ENCODE measurements at regions not wholly inside any gene's neighbourhood (a gene's known extent, or its start where the extent isn't known, plus 50 kb on each side); places are given as distances from the start of the nearest gene placed in this dataset.

GRCh38 chr1:191561276-191561675 lies 597.0 kb upstream of the RGS18 start:
- Histone ChIP-seq H3K9ac (ENCODE audit: insufficient read depth, low read length) (no peak overlapping the region), H3K36me3 (ENCODE audit: control insufficient read depth, insufficient read depth, low read length) (no peaks in the 10 kb centered on the region), H2AFZ (ENCODE audit: low read length) (no peak overlapping the region), H3K4me3 (replicated peaks in 1 of 4; ENCODE audit: control extremely low read depth in 1 of 4, insufficient read depth in 1 of 4, low read depth in 3 of 4, low read length in 4 of 4) (no peak overlapping the region), H3K9me3 (ENCODE audit: control insufficient read depth, insufficient read depth, low read depth, low read length) (no peaks in the 10 kb centered on the region), H3K4me1 (ENCODE audit: control insufficient read depth, extremely low read depth, insufficient read depth, low read length) (no peaks in the 10 kb centered on the region), H3K79me2 (ENCODE audit: control insufficient read depth, insufficient read depth, low read length) (no peaks in the 10 kb centered on the region), H3K4me2 (ENCODE audit: extremely low read depth, insufficient read depth, low read length) (no peak overlapping the region), H3K27ac (ENCODE audit: insufficient read depth, low read length) (no peak overlapping the region), H3K27me3 (ENCODE audit: control insufficient read depth, insufficient read depth, low read length) (no peaks in the 10 kb centered on the region), H4K20me1 (ENCODE audit: control insufficient read depth, extremely low read depth, insufficient read depth, low read length) (no peaks in the 10 kb centered on the region)
- TF ChIP-seq CTCF (conservative IDR thresholded peaks at IDR 0.05 in 1 of 2, IDR thresholded peaks at IDR 0.05 in 1 of 2; ENCODE audit: low read depth in 1 of 2, low read length in 2 of 2) (no peak), EZH2 (IDR thresholded peaks at IDR 0.05; ENCODE audit: low read length, missing control alignments) (no peak)
- DNase-seq (ENCODE audit: low read depth in 2 of 2): no peak

- no peaks in the 10 kb centered on the region for H3K79me2 ChIP-seq (ENCODE audit: control insufficient read depth, insufficient read depth, low read length)
- no peaks in the 10 kb centered on the region for H3K4me1 ChIP-seq (ENCODE audit: control insufficient read depth, extremely low read depth, insufficient read depth, low read length)
- H3K36me3 ChIP-seq (ENCODE audit: control insufficient read depth, insufficient read depth, low read length): no peaks in the 10 kb centered on the region
- H3K4me3 ChIP-seq (replicated peaks in 1 of 4; ENCODE audit: control extremely low read depth in 1 of 4, insufficient read depth in 1 of 4, low read depth in 3 of 4, low read length in 4 of 4): no peak overlapping the region
- DNase-seq (ENCODE audit: low read depth in 2 of 2): no peak
- no peaks in the 10 kb centered on the region for H3K9me3 ChIP-seq (ENCODE audit: control insufficient read depth, insufficient read depth, low read depth, low read length)
- no peak overlapping the region for H3K9ac ChIP-seq (ENCODE audit: insufficient read depth, low read length)
- no peak overlapping the region for H3K27ac ChIP-seq (ENCODE audit: insufficient read depth, low read length)
- H3K4me2 ChIP-seq (ENCODE audit: extremely low read depth, insufficient read depth, low read length): no peak overlapping the region
- no peaks in the 10 kb centered on the region for H3K27me3 ChIP-seq (ENCODE audit: control insufficient read depth, insufficient read depth, low read length)
- TF ChIP-seq CTCF (conservative IDR thresholded peaks at IDR 0.05 in 1 of 2, IDR thresholded peaks at IDR 0.05 in 1 of 2; ENCODE audit: low read depth in 1 of 2, low read length in 2 of 2) (no peak), EZH2 (IDR thresholded peaks at IDR 0.05; ENCODE audit: low read length, missing control alignments) (no peak)
- H4K20me1 ChIP-seq (ENCODE audit: control insufficient read depth, extremely low read depth, insufficient read depth, low read length): no peaks in the 10 kb centered on the region
- no peak overlapping the region for H2AFZ ChIP-seq (ENCODE audit: low read length)
These were observed 594.0 kb upstream of the RGS18 start for GRCh38 chr1:191564275-191564674.

GRCh38 chr1:191572479-191572878 lies 585.8 kb upstream of the RGS18 start:
- Histone ChIP-seq H3K9me3 (ENCODE audit: control insufficient read depth, insufficient read depth, low read depth, low read length) (no peaks in the 10 kb centered on the region), H3K4me1 (ENCODE audit: control insufficient read depth, extremely low read depth, insufficient read depth, low read length) (no peaks in the 10 kb centered on the region), H3K9ac (ENCODE audit: insufficient read depth, low read length) (no peak overlapping the region), H3K79me2 (ENCODE audit: control insufficient read depth, insufficient read depth, low read length) (no peaks in the 10 kb centered on the region), H3K4me3 (replicated peaks in 1 of 4; ENCODE audit: control extremely low read depth in 1 of 4, insufficient read depth in 1 of 4, low read depth in 3 of 4, low read length in 4 of 4) (no peak overlapping the region), H3K36me3 (ENCODE audit: control insufficient read depth, insufficient read depth, low read length) (no peaks in the 10 kb centered on the region), H3K27me3 (ENCODE audit: control insufficient read depth, insufficient read depth, low read length) (no peaks in the 10 kb centered on the region), H3K4me2 (ENCODE audit: extremely low read depth, insufficient read depth, low read length) (no peak overlapping the region), H4K20me1 (ENCODE audit: control insufficient read depth, extremely low read depth, insufficient read depth, low read length) (no peaks in the 10 kb centered on the region), H3K27ac (ENCODE audit: insufficient read depth, low read length) (no peak overlapping the region), H2AFZ (ENCODE audit: low read length) (no peak overlapping the region)
- DNase-seq (ENCODE audit: low read depth in 2 of 2): no peak
- TF ChIP-seq CTCF (conservative IDR thresholded peaks at IDR 0.05 in 1 of 2, IDR thresholded peaks at IDR 0.05 in 1 of 2; ENCODE audit: low read depth in 1 of 2, low read length in 2 of 2) (no peak), EZH2 (IDR thresholded peaks at IDR 0.05; ENCODE audit: low read length, missing control alignments) (no peak)

All from fibroblast of lung (primary cell).